NCI-H82 treated with DMSO at 0.1 percent for 48 hours (cell line): ENCODE measurements at regions not wholly inside any gene's neighbourhood (a gene's known extent, or its start where the extent isn't known, plus 50 kb on each side); places are given as distances from the start of the nearest gene placed in this dataset.

Source experiments
- DNase-seq: peaks from one replicate; lab custom pipeline; 2025; ENCODE audit not compliant: unreplicated experiment; lab: John Stamatoyannopoulos, UW

DNA sequence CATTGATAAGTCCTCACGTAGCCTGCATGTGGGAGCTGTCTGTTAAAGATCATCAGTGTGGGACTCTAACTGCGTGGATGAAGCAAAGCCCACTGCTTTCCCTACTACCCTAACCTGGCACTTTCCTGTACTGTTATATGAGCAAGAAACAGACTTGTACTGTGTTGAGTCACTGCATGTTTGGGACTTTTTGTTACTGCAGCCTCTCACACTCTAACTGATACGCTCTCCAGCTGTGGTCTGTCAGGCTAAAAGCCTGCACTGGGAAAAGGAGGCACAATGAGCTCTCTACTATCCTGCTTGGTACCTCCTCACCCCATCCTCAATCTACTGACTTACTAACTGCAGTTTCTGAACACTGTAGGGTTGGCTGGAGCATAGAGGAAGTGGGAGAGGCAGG is 93.7 kb upstream of the PLET1 start:
- no peak for DNase-seq

DNA sequence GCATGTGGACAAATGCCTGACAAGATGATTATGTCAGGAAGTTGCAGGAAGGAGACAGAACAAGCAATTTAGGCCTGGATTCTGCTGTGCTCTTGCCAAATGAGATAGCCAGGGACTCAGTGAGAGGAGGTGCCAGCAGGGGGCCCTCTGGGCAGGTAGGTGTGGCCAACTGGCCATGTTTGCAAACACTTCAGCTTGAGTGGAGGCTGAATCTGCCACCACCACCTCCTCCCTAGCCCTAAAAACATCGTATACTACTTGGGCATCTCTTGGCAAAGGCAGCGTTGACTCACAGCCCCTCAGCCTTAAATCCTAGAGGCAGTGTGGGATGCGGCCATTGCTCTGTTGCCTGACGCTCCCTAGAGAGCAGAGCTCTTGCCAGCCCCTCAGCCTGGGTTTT is 95.1 kb upstream of the PLET1 start:
- DNase-seq: peak; percentile 1

DNA sequence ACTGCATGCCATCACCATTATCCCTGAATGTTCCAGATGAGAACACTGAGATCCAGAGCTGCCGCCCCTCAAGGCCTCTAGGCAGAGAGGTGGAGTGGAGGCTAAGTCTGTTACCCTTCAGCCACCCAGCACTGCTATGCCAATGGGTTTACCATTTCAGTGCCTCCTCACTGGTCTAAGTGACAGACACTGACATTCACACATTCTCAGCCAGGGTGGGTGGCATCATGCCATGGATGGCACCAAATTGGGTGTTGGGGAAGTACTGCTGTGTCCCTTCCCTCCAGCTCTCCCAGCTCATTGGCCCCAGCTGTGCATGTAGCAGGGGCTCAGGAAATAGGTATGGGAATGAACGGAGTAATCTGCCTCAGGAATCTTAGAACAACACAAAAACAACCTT is 96.8 kb upstream of the PLET1 start:
- DNase-seq: no peak

DNA sequence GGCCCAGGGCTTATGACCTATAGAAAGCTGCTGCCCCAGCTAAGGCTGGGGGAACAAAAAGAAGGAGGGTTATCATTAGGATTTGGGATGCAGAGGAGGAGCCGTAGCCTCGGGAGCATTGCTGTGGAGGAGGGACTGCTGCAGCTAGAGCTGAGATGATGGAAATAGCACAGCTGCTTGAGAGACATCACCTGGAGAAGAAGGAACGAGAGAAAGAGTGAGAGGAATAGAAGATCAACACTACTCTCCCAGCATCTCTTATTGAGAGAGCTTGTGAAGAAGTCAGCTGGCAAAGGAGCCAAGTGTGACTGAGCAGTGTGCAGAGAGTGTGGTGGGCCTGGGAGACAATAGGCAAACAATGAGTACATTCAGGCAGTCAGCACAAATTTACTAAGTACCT is 100.7 kb upstream of the PLET1 start:
- no peak for DNase-seq

DNA sequence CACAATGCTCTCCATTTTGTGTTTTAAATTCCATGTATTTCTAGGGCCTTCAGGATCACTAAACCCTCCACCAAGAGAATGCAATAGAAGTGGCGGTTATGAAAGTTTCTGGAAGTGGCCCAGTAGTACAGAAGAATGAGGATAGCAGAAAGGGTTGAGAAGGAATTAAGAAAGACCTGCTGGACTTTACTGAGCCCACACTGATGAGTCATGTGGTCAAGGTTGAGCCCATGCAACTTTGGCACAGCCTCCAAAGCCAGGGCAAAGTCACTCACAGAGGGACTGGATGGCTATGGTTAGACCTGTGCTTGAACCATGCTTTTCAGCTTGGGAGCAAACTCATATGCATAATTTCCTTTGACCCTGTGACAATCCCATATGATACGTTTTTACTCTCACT is 102.9 kb upstream of the PLET1 start:
- DNase-seq: no peak

DNA sequence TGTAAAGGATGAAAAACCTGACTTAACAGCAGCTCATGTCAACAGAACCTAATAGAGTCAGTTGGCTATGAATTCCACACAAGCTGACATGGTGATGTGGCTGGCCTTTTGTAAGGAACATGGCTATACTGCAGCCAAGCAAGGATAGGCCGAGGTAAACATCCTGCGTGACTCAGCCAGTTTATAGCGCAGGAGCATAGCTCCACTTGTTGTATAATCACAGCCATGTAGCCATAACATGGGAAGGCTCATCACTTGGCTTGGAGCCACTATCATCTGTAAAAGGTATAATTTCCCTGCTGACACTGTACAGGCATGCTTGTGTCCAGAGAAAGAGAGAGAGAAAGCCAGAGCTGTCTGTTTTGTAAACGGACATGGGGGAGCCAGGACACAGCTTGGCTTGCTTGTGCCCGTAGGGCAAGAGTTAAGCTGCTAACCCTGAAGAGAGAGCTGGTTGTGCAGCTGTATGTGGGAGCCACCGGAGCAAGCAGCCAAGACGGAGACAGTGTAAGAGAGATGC is 104.4 kb upstream of the PLET1 start:
- no peak for DNase-seq

DNA sequence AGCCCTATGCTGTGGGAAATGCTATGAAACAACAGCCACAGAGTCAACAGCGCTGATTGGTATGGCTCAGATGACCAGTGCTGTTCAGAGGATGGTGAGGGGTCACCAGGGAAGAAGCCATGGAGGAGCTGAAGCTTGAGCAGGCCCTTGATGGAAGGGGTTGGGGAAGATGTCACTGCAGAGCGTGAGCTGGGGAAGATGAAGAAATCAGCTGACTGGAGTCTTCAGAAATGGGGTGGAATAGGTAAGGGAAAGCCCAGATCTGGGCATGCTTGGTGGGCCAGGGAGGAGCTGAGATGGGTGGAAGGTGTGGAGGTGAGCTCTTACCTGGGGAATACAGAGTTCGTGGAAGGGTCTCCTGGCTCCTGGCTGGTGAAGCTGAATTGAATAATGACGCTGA is 105.4 kb upstream of the PLET1 start:
- no peak for DNase-seq

DNA sequence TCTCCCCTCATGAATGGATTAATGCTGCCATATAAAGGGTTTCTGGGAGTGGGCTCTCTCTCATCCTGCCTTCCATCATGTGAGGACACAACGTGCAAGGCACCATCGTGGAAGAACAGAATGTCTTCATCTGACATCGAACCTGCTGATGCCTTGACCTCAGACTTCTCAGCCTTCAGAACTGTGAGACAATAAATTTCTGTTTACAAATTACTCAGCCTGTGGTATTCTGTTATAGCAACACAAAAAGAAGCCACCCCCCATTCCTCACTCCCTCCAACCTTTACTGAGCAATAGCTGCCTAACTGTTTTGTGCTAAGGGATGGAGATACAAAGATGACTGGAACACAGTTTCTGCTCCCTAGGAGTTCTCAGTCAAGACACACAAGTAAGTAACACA is 106.1 kb upstream of the PLET1 start:
- no peak for DNase-seq

DNA sequence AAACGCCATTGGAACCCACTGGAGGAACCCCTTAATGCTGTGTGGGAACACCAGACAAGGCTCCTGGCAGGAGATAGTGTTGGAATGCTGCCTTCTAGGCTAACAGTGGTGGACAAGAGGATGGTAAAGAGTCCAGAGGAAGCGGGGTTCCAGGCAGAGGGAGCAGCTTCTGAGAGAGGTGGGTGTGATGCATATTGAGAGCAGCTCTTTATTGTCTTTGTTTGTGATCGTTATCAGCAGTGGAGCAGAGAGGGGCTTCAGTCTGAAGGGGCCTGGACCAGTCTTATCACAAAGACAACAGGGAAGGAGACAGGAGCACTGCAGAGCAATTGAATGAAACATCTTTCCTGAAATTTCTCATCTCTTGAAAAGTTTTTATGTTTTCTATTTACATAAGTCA is 106.8 kb upstream of the PLET1 start:
- DNase-seq: no peak

DNA sequence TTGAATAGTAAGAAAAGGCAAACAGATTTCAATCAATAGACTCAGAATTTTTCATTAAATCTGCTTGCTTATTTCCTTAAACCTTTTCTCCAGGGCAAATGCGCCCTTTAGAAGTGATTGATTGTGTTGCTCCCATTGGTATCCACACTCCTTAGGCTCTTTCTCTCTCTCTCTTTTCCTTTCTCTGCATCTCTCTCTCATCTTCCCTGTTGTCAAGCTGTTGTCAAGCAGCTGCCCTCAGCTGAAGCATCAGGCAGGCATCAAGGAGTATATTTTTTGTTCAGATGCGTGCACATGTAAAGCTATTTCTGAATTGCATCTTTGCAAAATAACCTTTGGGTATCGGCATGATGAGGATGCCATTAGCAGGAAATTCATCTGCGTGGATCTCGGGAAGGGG is 107.2 kb upstream of the PLET1 start:
- no peak for DNase-seq

DNA sequence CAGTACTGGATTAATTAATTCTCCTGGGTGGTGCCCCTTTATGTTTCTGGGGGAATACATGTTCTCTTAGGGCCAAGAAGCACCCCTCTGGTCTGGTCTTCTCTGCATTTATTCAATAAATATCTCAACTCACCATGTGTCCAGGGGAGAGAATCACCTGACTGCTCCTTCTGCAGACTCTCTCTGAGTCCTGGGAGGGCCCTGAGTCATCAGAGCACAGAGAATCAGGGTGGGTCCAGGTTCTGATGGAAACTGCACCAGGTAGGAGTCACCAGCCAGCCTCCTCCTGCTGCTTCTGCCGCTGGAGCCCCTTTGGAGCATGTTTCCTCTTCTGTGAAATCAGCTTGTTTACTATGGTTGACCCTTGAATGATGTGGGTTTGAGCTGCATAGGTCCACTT is 107.7 kb upstream of the PLET1 start:
- DNase-seq: no peak

DNA sequence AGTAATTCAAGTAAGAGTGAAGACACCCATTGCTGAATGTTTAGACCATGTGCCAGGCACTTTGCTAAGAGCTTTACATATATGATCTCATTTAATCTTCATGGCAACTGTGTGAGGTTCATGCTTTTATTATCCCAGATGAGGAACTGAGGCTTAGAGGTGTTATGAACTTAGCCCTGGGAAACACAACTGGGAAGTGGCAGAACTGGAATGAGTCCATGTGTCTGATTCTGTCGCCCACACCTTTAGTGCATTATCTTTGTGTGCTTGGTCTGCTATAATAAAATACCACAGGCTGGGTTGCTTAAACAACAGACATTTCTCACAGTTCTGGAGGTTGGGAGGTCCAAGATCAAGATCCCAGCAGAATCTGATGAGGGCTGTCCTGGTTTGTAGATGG is 108.7 kb upstream of the PLET1 start:
- DNase-seq: no peak

DNA sequence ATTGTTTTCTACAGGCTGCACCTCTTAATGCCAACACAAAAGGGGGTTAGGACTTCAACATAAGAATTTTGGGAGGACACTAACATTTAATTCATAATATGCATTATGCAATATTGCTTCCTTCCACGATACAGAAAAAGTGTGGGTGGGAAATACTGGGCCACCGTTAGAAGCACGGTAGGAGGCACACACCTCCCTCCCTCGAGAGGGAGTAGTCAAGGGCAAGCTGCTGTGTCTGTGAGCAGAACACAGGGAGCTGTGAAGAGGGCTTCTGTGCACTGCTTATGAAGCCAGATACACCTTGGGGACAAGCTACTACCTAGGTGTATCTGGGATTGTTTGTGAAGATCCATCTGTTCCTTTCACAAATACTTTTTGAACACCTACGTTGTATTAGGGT is 109.3 kb upstream of the PLET1 start:
- DNase-seq: no peak

DNA sequence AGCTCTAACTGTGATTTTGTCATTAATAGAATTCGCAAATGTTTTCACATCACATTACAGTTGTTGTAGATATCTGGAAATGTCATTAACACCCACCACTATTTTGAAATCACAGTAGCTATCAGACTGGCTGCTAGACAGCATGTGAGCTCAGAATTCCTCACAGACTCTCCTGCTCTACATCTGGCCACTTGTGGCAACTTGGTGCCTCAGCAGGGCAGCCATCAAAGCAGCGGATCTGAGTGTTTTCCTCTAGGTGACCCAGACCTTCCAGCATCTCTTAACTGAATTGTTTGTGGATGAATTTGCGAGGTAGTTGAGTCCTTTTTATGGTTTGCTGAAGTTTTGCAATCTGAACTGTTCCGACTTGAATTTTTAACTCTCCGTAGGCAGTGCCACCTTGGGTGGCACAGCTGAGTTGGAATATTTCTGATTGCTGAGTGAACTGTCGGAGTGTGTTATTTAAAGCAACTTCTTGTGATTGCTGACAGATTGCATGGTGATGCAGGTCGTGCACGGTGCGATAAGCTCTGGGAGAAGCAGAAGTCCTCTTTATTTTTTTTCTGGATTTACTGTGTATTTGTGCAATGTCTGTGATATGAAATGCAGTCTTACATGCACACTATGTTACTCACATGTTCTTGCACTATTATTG is 114.0 kb upstream of the PLET1 start:
- no peak for DNase-seq

DNA sequence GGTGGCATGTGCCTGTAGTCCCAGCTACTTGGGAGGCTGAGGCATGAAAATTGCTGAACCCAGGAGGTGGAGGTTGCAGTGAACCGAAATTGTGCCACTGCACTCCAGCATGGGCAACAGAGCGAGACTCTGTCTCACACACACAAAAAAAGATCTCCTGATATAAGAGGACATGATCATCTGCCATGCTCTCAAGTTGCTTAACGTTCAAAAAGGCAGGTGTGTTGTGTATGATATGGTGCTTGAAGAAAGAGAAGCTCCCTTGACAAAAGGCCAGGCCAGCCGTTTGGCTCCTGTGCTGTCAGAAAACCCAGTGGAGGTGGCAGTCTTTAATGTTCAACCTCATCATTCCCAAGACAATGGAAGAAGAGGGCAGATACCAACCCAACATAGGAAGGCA is 117.3 kb upstream of the PLET1 start:
- no peak for DNase-seq

DNA sequence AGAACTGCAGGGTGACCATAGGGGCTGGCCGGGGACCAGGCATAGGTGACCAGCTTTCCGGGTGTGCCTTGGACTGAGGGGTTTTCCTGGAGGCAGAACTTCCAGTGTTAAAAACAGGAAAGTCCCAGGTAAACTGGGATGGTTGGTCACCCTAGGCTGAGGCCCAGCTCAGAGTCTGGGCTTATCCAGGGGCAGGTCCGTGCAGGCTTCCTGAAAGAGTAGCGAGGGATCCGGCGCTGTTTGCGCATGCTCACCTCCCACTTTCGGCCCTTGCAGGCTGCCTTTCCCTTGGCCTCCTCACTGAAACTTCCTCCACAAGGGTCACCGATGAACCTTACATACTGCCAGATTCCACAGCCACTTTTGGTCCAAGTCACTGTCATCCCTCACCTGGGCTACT is 119.8 kb upstream of the PLET1 start:
- DNase-seq: no peak

DNA sequence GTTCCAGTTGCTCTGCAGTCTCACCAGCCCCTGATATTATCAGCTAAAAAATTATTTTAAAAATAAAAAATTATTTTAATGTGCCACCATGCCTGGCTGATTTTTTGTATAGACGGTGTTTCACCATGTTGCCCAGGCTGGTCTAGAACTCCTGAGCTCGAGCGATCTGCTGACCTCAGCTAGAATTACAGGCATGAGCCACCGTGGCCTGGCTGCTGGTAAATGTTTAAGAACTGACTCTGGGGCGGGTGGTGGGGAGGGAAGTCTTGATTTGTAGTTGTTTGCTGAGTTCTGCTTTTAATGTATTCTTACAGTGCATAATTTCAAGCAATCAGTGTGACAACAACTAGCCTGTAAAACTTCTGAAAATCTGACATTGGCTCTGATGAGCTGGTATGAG is 120.9 kb upstream of the PLET1 start:
- no peak for DNase-seq

DNA sequence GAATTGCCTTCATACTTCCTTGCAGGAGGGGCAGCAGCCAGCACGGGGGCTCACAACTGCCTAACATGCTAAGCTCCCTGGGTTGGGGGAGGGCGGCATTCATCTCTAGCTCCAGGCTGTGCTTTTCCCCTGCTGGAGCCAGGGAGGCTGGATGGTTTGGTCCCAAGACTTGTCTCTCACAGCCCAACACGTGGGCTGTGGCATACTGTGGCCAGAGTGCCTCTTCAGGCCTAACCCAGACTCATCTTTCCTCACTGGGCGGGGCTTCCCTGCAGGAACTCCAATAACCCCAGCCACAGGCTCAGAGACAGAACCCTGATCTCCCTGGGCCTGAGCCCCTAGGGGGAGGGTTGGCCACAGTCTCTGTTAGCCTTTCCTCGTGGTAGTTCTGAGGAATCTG is 121.9 kb upstream of the PLET1 start:
- DNase-seq: no peak

DNA sequence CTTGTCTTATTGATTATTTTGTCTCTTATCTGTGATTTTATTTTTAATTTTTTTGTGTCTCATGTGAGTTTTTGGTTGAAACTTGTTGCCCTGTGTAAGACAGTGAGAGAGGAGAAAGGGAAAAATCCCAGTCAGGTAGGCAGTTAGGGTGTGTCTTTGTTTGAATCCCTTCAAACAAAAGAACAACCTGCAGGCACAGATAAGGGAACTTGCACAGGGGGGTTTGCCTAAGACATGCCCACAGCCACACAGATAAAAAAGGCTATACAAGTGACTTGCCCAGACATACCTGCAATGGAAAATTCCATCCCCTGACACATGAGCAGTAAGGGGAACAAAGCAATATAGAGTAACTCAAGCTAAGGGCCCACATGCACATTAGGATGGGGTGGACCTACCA is 127.8 kb upstream of the PLET1 start:
- no peak for DNase-seq

DNA sequence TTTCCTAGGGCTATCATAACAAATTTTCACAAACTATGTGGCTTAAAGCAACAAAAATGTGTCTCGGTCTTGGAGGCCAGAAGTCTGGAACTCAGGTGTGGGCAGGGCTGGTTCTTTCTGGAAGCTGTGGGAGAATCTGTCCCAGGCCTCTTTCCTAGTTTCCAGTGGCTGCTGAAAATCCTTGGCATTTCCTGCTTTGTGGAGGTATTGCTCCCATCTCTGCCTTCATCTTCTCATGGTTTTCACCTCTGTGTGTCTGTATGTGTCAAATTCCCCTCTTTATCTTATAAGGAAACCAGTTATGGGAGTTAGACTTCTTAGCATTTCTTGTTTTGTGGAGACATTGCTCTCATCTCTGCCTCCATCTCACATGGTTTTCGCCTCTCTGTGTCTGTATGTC is 130.4 kb upstream of the PLET1 start:
- no peak for DNase-seq

DNA sequence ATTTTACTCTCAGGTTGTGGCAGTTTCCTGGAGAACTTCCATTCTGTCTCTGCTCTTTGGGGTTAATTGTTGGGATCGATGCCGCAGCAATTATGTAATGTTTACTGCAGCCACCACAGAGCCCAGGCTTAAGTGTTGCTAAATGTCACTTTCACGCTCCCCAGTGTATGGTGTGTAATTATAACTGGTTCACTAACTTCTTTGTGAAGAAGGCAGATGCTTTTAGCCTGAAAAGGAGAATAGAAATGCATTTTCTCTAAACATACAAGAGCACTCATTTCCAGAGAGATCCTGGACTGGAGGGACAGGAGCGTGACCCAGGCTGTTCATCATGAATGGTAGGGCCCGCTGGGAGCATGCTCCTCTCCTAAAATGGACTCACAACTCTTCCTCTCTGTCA is 132.2 kb upstream of the PLET1 start:
- no peak for DNase-seq

DNA sequence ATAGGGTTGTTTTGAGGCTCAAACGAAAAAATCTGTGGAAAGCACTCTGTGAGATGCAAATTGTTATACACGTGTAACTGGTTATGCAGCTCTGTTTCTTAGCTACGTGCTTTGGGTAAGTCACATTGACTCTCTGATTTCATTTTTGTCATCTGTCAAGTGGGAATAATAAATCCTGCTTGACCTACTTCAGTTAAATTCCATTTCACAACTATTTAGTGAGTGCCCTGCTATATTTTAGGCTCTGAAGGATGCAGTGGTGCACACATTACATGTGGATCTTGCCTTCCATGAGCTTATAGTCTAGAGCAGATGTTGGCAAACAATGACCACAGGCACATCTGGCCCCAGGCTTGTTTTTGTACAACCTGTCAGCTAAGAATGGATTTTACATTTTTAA is 133.6 kb upstream of the PLET1 start:
- DNase-seq: no peak

DNA sequence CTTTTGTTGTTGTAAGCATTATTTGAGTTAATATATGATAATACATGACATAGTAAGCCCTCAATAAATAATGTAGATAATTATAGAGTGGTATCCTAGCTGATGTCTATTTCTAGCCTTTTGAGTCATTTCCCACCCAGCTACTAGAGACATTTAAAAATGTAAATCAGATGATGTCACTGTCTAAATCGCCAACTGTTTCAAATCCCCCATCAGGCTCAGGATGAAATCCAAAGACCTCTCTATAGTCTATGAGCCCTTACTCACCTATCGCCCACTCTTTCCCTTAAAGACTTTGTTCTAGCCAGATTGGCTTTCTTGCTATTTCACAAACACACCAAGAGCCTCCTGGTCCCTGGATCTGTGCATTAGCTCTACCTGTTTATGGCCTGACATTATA is 135.4 kb upstream of the PLET1 start:
- DNase-seq: no peak
